GM12874 (cell line): ENCODE measurements at regions not wholly inside any gene's neighbourhood (a gene's known extent, or its start where the extent isn't known, plus 50 kb on each side); places are given as distances from the start of the nearest gene placed in this dataset.

ENCODE experiments used
- CTCF ChIP-seq: IDR thresholded peaks from 2 replicates; pipeline ENCODE4 v1.5.1; 2011; ENCODE audit warnings: low read depth, mild to moderate bottlenecking, control low read depth, low read length, moderate library complexity; ENCODE audit not compliant: insufficient read depth

- TF ChIP-seq CTCF = no peak
Measured at GRCh38 chr2:18050001-18050400, 171.5 kb downstream of the KCNS3 start.

- no peak for TF ChIP-seq CTCF
Measured at GRCh38 chr2:18049325-18049724, 170.9 kb downstream of the KCNS3 start.

GRCh38 chr2:18047896-18048657, 169.6 kb downstream of the KCNS3 start:
- no peak for TF ChIP-seq CTCF

GRCh38 chr2:18047213-18047611, 168.7 kb downstream of the KCNS3 start:
- no peak for TF ChIP-seq CTCF

GRCh38 chr2:18046558-18047212, 168.2 kb downstream of the KCNS3 start:
- no peak for TF ChIP-seq CTCF

GRCh38 chr2:18046017-18046416, 167.6 kb downstream of the KCNS3 start:
- no peak for TF ChIP-seq CTCF

- no peak for TF ChIP-seq CTCF
Measured at GRCh38 chr2:18045230-18045629, 166.8 kb downstream of the KCNS3 start.
